ENCODE measurements at regions not wholly inside any gene's neighbourhood (a gene's known extent, or its start where the extent isn't known, plus 50 kb on each side); places are given as distances from the start of the nearest gene placed in this dataset.

- TF ChIP-seq MLX (CRISPR knock-in tag; IDR thresholded peaks at IDR 0.05) (no peak), ELF4 (CRISPR knock-in tag; IDR thresholded peaks at IDR 0.05; ENCODE audit: low read depth) (no peak), ZNF232 (CRISPR knock-in tag; IDR thresholded peaks at IDR 0.05) (no peak)
- TF ChIP-seq, protein P1, sequence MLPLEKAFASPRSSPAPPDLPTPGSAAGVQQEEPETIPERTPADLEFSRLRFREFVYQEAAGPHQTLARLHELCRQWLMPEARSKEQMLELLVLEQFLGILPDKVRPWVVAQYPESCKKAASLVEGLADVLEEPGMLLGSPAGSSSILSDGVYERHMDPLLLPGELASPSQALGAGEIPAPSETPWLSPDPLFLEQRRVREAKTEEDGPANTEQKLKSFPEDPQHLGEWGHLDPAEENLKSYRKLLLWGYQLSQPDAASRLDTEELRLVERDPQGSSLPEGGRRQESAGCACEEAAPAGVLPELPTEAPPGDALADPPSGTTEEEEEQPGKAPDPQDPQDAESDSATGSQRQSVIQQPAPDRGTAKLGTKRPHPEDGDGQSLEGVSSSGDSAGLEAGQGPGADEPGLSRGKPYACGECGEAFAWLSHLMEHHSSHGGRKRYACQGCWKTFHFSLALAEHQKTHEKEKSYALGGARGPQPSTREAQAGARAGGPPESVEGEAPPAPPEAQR (CRISPR knock-in tag; IDR thresholded peaks at IDR 0.05), result no peak
Measured at GRCh38 chr5:158268286-158268685, 409.3 kb upstream of the CLINT1 start (continued).

DNA sequence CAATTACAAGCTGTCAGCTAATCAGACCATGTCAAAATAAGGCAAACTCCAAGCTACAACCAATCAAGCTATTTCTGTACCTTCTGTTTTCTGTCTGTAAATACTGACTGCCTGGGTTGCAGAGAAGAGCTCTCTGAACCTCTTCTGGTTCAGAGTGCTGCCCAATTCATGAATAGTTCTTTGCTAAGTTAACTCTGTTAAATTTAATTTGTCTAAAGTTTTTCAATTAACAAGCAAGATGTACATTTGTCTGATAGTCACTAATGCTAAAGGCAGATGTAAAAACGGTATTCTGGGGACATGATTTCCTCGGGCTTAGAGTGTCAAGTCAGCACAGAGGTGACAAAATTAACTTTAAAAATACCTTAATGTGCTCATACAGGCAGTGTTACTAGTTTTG lies 408.3 kb upstream of the CLINT1 start:
- Mint-ChIP-seq H3K27me3 (ENCODE audit: low read depth) (no peaks in the 10 kb centered on the region), H3K4me3 (no peak overlapping the region), H3K9me3 (peaks cover 14% of the 10 kb centered on the region), H3K36me3 (peaks cover 8% of the 10 kb centered on the region; the same call in 1 of the 2 replicates), H3K27ac (no peak overlapping the region), H3K4me1 (peaks cover 7% of the 10 kb centered on the region)
- DNase-seq (ENCODE audit: low spot score), result no peak
- CTCF ChIA-PET, result no interaction called here
- no peak for TF ChIP-seq ZNF138 (CRISPR knock-in tag; conservative IDR thresholded peaks at IDR 0.05)
- TF ChIP-seq FOXK1 (CRISPR knock-in tag; IDR thresholded peaks at IDR 0.05), result no peak
- no peak for TF ChIP-seq E2F5 (CRISPR knock-in tag; IDR thresholded peaks at IDR 0.05)
- TF ChIP-seq ZNF219 (CRISPR knock-in tag; IDR thresholded peaks at IDR 0.05; ENCODE audit: borderline replicate concordance), result no peak
- no peak for TF ChIP-seq NR2C2 (CRISPR knock-in tag; IDR thresholded peaks at IDR 0.05)
- POLR2A ChIA-PET, result no interaction called here
- no peak for ATAC-seq

- CTCF ChIA-PET, result no interaction called here
- ATAC-seq, result no peak
- H3K27me3 Mint-ChIP-seq (ENCODE audit: low read depth), result no peaks in the 10 kb centered on the region
- no peak overlapping the region for H3K27ac Mint-ChIP-seq
- peaks cover 8% of the 10 kb centered on the region; the same call in 1 of the 2 replicates for H3K36me3 Mint-ChIP-seq
- no peak for TF ChIP-seq CBFB (CRISPR knock-in tag; IDR thresholded peaks at IDR 0.05; ENCODE audit: low read depth)
- no peak for TF ChIP-seq ZNF423 (CRISPR knock-in tag; IDR thresholded peaks at IDR 0.05)
- TF ChIP-seq ZNF416 (CRISPR knock-in tag; IDR thresholded peaks at IDR 0.05), result no peak
- TF ChIP-seq KAT7 (CRISPR knock-in tag; IDR thresholded peaks at IDR 0.05; ENCODE audit: borderline replicate concordance), result no peak
- TF ChIP-seq FOXP1 (CRISPR knock-in tag; IDR thresholded peaks at IDR 0.05; ENCODE audit: borderline replicate concordance), result no peak
- no peak for TF ChIP-seq ELF4 (CRISPR knock-in tag; IDR thresholded peaks at IDR 0.05; ENCODE audit: low read depth)
- TF ChIP-seq OVOL2 (CRISPR knock-in tag; IDR thresholded peaks at IDR 0.05; ENCODE audit: borderline replicate concordance), result no peak
- TF ChIP-seq ESRRA (CRISPR knock-in tag; IDR thresholded peaks at IDR 0.05; ENCODE audit: borderline replicate concordance), result no peak
- TF ChIP-seq, protein P2, sequence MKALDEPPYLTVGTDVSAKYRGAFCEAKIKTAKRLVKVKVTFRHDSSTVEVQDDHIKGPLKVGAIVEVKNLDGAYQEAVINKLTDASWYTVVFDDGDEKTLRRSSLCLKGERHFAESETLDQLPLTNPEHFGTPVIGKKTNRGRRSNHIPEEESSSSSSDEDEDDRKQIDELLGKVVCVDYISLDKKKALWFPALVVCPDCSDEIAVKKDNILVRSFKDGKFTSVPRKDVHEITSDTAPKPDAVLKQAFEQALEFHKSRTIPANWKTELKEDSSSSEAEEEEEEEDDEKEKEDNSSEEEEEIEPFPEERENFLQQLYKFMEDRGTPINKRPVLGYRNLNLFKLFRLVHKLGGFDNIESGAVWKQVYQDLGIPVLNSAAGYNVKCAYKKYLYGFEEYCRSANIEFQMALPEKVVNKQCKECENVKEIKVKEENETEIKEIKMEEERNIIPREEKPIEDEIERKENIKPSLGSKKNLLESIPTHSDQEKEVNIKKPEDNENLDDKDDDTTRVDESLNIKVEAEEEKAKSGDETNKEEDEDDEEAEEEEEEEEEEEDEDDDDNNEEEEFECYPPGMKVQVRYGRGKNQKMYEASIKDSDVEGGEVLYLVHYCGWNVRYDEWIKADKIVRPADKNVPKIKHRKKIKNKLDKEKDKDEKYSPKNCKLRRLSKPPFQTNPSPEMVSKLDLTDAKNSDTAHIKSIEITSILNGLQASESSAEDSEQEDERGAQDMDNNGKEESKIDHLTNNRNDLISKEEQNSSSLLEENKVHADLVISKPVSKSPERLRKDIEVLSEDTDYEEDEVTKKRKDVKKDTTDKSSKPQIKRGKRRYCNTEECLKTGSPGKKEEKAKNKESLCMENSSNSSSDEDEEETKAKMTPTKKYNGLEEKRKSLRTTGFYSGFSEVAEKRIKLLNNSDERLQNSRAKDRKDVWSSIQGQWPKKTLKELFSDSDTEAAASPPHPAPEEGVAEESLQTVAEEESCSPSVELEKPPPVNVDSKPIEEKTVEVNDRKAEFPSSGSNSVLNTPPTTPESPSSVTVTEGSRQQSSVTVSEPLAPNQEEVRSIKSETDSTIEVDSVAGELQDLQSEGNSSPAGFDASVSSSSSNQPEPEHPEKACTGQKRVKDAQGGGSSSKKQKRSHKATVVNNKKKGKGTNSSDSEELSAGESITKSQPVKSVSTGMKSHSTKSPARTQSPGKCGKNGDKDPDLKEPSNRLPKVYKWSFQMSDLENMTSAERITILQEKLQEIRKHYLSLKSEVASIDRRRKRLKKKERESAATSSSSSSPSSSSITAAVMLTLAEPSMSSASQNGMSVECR (CRISPR knock-in tag; IDR thresholded peaks at IDR 0.05; ENCODE audit: borderline replicate concordance), result no peak
- TF ChIP-seq, protein P3, sequence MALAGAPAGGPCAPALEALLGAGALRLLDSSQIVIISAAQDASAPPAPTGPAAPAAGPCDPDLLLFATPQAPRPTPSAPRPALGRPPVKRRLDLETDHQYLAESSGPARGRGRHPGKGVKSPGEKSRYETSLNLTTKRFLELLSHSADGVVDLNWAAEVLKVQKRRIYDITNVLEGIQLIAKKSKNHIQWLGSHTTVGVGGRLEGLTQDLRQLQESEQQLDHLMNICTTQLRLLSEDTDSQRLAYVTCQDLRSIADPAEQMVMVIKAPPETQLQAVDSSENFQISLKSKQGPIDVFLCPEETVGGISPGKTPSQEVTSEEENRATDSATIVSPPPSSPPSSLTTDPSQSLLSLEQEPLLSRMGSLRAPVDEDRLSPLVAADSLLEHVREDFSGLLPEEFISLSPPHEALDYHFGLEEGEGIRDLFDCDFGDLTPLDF (CRISPR knock-in tag; IDR thresholded peaks at IDR 0.05), result no peak
- TF ChIP-seq E2F4 (CRISPR knock-in tag; IDR thresholded peaks at IDR 0.05; ENCODE audit: borderline replicate concordance, low read depth), result no peak
- TF ChIP-seq SMAD4 (CRISPR knock-in tag; IDR thresholded peaks at IDR 0.05), result no peak
- TF ChIP-seq ZMAT4 (CRISPR knock-in tag; IDR thresholded peaks at IDR 0.05), result no peak
- H3K4me3 Mint-ChIP-seq, result no peak overlapping the region
- no peak for DNase-seq (ENCODE audit: low spot score)
- no peaks in the 10 kb centered on the region for H3K4me1 Mint-ChIP-seq
- peaks cover 14% of the 10 kb centered on the region for H3K9me3 Mint-ChIP-seq
- POLR2A ChIA-PET, result no interaction called here
Measured at GRCh38 chr5:158265931-158266700, 407.2 kb upstream of the CLINT1 start.

Measured in WTC11 (cell line).